Tibial nerve (tissue), 4 donors: ENCODE measurements at regions not wholly inside any gene's neighbourhood (a gene's known extent, or its start where the extent isn't known, plus 50 kb on each side); places are given as distances from the start of the nearest gene placed in this dataset.

ENCODE experiments used
- EP300 ChIP-seq, 2 donors: sonication (generic); formaldehyde crosslinking; IDR thresholded peaks; one replicate each; pipeline ENCODE4 v1.6.1; 2017; ENCODE audit warnings: antibody characterized with exemption in 2 of 2, mild to moderate bottlenecking in 1 of 2
- TF ChIP-seq, protein P1 (sequence below), 5 experiments: fragments of 200-600 bp in 3 of 5; fragments of 450-650 bp in 2 of 5; sonication (generic) in 3 of 5; IDR thresholded peaks; one replicate each; pipeline ENCODE4 v1.5.1; 2016 to 2019; ENCODE audit warnings: antibody characterized with exemption in 5 of 5, mild to moderate bottlenecking in 3 of 5, moderate library complexity in 2 of 5

DNA sequence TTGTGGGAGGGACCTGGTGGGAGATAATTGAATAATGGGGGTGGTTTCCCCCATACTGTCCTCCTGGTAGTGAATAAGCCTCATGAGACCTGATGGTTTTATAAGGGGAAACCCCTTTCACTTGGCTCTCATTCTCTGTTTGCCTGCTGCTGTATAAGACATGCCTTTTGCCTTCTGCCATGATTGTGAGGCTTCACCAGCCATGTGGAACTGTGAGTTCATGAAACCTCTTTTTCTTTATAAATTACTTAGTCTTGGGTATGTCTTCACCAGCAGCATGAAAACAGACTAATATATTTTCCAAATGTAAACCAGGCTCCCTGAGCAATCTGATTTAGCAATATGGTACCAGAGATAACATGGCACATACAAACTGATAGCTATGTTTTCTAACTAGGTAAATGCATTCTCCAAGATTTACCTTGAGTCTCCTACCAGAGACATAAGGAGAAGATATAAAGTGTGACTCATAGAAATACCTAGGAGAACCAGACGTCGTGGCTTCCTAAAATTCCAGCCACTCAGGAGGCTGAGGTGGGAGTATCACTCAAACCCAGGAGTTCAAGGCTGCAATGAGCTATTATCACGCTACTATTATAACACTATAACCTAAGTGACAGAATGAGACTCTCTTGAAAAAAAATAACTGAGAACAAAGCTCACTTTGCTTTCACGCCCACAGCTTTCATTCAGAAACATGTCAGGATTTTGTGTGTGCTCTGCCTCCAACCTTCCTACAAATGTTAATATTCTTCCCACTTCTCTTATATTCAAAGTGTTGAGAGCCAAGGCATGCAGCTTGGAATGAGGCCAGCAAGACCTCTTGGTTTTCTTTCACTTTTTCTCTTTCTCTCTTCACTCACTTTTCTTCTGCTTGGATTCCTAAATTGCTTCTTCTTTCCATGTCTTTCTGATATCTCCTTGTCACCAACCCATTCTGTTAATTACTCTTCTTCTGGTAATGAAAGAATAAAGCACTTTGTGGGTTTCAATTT is 263.9 kb upstream of the UBE2E3 start:
- TF ChIP-seq, protein P1, sequence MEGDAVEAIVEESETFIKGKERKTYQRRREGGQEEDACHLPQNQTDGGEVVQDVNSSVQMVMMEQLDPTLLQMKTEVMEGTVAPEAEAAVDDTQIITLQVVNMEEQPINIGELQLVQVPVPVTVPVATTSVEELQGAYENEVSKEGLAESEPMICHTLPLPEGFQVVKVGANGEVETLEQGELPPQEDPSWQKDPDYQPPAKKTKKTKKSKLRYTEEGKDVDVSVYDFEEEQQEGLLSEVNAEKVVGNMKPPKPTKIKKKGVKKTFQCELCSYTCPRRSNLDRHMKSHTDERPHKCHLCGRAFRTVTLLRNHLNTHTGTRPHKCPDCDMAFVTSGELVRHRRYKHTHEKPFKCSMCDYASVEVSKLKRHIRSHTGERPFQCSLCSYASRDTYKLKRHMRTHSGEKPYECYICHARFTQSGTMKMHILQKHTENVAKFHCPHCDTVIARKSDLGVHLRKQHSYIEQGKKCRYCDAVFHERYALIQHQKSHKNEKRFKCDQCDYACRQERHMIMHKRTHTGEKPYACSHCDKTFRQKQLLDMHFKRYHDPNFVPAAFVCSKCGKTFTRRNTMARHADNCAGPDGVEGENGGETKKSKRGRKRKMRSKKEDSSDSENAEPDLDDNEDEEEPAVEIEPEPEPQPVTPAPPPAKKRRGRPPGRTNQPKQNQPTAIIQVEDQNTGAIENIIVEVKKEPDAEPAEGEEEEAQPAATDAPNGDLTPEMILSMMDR (IDR thresholded peaks at IDR 0.05): no peak
- TF ChIP-seq EP300 (IDR thresholded peaks at IDR 0.05): no peak
